Loucy (cell line): ENCODE measurements at regions not wholly inside any gene's neighbourhood (a gene's known extent, or its start where the extent isn't known, plus 50 kb on each side); places are given as distances from the start of the nearest gene placed in this dataset.

Experiments used
- EZH2phosphoT487 ChIP-seq: fragments of 200-600 bp; IDR thresholded peaks from 2 replicates; pipeline ENCODE4 v1.6.1; 2018; ENCODE audit warnings: antibody characterized with exemption, mild to moderate bottlenecking, moderate library complexity, borderline replicate concordance
- TF ChIP-seq, protein P1 (sequence below): fragments of 200-600 bp; sonication (generic); conservative IDR thresholded peaks from 2 replicates; pipeline ENCODE4 v1.5.1; 2014; ENCODE audit warnings: mild to moderate bottlenecking, antibody characterized with exemption, low read length

GRCh38 chr7:17099083-17099973 lies 199.1 kb upstream of the AHR start:
- TF ChIP-seq, protein P1, sequence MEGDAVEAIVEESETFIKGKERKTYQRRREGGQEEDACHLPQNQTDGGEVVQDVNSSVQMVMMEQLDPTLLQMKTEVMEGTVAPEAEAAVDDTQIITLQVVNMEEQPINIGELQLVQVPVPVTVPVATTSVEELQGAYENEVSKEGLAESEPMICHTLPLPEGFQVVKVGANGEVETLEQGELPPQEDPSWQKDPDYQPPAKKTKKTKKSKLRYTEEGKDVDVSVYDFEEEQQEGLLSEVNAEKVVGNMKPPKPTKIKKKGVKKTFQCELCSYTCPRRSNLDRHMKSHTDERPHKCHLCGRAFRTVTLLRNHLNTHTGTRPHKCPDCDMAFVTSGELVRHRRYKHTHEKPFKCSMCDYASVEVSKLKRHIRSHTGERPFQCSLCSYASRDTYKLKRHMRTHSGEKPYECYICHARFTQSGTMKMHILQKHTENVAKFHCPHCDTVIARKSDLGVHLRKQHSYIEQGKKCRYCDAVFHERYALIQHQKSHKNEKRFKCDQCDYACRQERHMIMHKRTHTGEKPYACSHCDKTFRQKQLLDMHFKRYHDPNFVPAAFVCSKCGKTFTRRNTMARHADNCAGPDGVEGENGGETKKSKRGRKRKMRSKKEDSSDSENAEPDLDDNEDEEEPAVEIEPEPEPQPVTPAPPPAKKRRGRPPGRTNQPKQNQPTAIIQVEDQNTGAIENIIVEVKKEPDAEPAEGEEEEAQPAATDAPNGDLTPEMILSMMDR, result no peak
- TF ChIP-seq EZH2phosphoT487, result no peak
